DOHH2 (cell line): ENCODE measurements at regions not wholly inside any gene's neighbourhood (a gene's known extent, or its start where the extent isn't known, plus 50 kb on each side); places are given as distances from the start of the nearest gene placed in this dataset.

Experiments used
- H3F3A ChIP-seq: fragments of 200-600 bp; sonication (generic), shearing (Covaris generic); 2 replicates; pipeline ENCODE4 v1.6.0; 2016; ENCODE audit warnings: antibody characterized with exemption, mild to moderate bottlenecking; ENCODE audit not compliant: control insufficient read depth, insufficient read depth
- H3K27ac ChIP-seq: fragments of 200-600 bp; sonication (generic); 2 replicates; pipeline ENCODE4 v1.5.1; 2014; ENCODE audit warnings: low read depth, mild to moderate bottlenecking, low read length, moderate library complexity
- H3K27me3 ChIP-seq: fragments of 200-600 bp; sonication (generic); 2 replicates; pipeline ENCODE4 v1.6.1; 2014; ENCODE audit warnings: mild to moderate bottlenecking, low read length, mixed read lengths; ENCODE audit not compliant: control insufficient read depth
- H3K36me3 ChIP-seq: fragments of 200-600 bp; sonication (generic); 2 replicates; pipeline ENCODE4 v1.6.1; 2014; ENCODE audit warnings: mild to moderate bottlenecking, low read length, moderate library complexity, mixed read lengths; ENCODE audit not compliant: control insufficient read depth
- H3K4me1 ChIP-seq: fragments of 200-600 bp; sonication (generic); 2 replicates; pipeline ENCODE4 v1.6.1; 2014; ENCODE audit warnings: mild to moderate bottlenecking, low read length, mixed read lengths; ENCODE audit not compliant: control insufficient read depth
- H3K4me2 ChIP-seq: fragments of 200-600 bp; sonication (generic); 2 replicates; pipeline ENCODE4 v1.6.0; 2014; ENCODE audit warnings: mild to moderate bottlenecking, low read length, moderate library complexity
- H3K4me3 ChIP-seq: fragments of 200-600 bp; sonication (generic); 2 replicates; pipeline ENCODE4 v1.5.1; 2014; ENCODE audit warnings: mild to moderate bottlenecking, low read length, mixed read lengths
- H3K79me2 ChIP-seq: fragments of 200-600 bp; sonication (generic); 2 replicates; pipeline ENCODE4 v1.6.1; 2014; ENCODE audit warnings: mild to moderate bottlenecking, low read length, mixed read lengths; ENCODE audit not compliant: control insufficient read depth
- H3K9me2 ChIP-seq: fragments of 200-600 bp; sonication (generic); replicated peaks from 2 replicates; pipeline ENCODE4 v1.6.1; 2014; ENCODE audit warnings: mild to moderate bottlenecking, low read length, mixed read lengths; ENCODE audit not compliant: control insufficient read depth
- H3K9me3 ChIP-seq: fragments of 200-600 bp; sonication (generic); 2 replicates; pipeline ENCODE4 v1.6.1; 2014; ENCODE audit warnings: antibody characterized with exemption, low read length, mixed read lengths; ENCODE audit not compliant: control insufficient read depth, insufficient read depth
- H4K20me1 ChIP-seq: fragments of 200-600 bp; sonication (generic); 2 replicates; pipeline ENCODE4 v1.6.0; 2014; ENCODE audit warnings: low read depth, mild to moderate bottlenecking, antibody characterized with exemption, low read length, moderate library complexity; ENCODE audit not compliant: control insufficient read depth, insufficient read depth
- CTCF ChIP-seq: fragments of 200-600 bp; sonication (generic); IDR thresholded peaks from one replicate; pipeline ENCODE4 v1.5.1; 2014; ENCODE audit warnings: antibody characterized with exemption, mild to moderate bottlenecking, low read depth, low read length; ENCODE audit not compliant: poor library complexity, severe bottlenecking
- EZH2phosphoT487 ChIP-seq: fragments of 200-600 bp; sonication (generic); IDR thresholded peaks from 2 replicates; pipeline ENCODE4 v1.6.1; 2017; ENCODE audit warnings: borderline replicate concordance, mild to moderate bottlenecking, antibody characterized with exemption, low read length, moderate library complexity, mixed read lengths

GRCh38 chr2:144279165-144279564 is 240.8 kb downstream of the ZEB2 start:
- no peaks in the 10 kb centered on the region for H3K9me3 ChIP-seq
- no peak for TF ChIP-seq EZH2phosphoT487
- no peak for TF ChIP-seq CTCF
- H3K9me2 ChIP-seq = no peaks in the 10 kb centered on the region
- no peaks in the 10 kb centered on the region for H3F3A ChIP-seq
- H3K27me3 ChIP-seq = no peaks in the 10 kb centered on the region
- no peaks in the 10 kb centered on the region for H4K20me1 ChIP-seq
- no peak overlapping the region for H3K4me3 ChIP-seq
- H3K79me2 ChIP-seq = peaks cover 53% of the 10 kb centered on the region
- peaks cover 8% of the 10 kb centered on the region for H3K4me1 ChIP-seq
- no peak overlapping the region for H3K27ac ChIP-seq
- no peak overlapping the region for H3K4me2 ChIP-seq
- H3K36me3 ChIP-seq = no peaks in the 10 kb centered on the region; the same call in 1 of the 2 replicates

DNA sequence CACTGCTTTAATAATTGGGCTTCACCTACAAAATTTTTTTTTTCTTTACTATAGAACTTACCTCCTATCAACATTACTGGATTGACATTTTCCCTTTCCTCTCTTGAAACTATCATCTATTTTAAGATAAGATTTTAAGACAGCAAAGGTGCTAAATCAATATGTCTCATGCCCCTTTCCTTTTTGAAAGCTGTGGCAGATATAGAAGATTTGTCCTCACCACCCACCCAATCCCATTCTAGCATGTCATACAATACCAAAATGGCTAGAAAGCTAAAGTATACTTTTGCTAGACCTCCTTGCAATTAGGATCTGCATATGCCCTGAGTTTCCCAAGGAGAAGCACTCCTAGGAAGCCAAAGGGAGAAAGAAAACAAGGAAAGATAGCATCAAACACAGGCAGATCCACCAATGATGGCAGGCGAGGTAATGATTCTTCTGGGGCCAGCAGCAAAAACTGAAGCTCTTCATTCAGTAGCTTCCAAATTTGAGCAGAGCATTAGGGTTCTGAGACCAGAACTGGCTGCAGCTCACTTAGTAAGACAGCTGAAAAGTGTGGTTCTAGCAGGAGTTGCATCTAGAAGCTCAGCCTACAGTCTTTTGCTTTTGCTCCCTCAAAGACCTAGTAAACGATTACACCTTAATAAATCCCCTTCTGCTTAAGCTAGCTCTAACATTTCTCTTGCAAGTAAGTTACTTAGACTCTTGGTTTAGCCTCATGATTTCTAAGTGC is 242.1 kb downstream of the ZEB2 start:
- Histone ChIP-seq H4K20me1 (no peaks in the 10 kb centered on the region), H3K4me1 (peaks cover 8% of the 10 kb centered on the region), H3K79me2 (peaks cover 54% of the 10 kb centered on the region), H3K27me3 (no peaks in the 10 kb centered on the region), H3F3A (no peaks in the 10 kb centered on the region), H3K9me2 (no peaks in the 10 kb centered on the region), H3K27ac (no peak overlapping the region), H3K36me3 (no peaks in the 10 kb centered on the region; the same call in 1 of the 2 replicates), H3K4me3 (no peak overlapping the region), H3K9me3 (no peaks in the 10 kb centered on the region), H3K4me2 (no peak overlapping the region)
- no peak for TF ChIP-seq EZH2phosphoT487

DNA sequence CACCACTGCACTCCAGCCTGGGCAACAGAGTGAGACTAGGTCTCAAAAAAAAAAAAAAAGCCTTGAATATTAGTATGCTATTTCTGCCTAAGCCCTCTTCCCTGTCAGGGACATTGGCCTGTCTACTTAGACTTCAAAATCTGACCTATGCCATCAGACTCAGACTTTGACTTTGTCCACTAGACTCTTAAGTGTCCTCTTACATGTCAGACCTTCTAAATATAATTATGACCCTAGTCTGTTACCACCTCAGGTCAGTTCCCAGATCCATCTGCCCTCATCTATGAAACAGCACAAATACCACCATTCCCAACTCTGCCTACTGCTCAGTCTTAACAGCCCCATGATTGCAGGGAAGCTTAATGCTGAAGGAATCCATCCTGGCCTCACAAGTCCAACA is 244.6 kb downstream of the ZEB2 start:
- no peaks in the 10 kb centered on the region for H3F3A ChIP-seq
- H3K4me2 ChIP-seq = no peak overlapping the region
- H3K4me3 ChIP-seq = no peak overlapping the region
- no peak overlapping the region for H3K27ac ChIP-seq
- H4K20me1 ChIP-seq = no peaks in the 10 kb centered on the region
- peaks cover 9% of the 10 kb centered on the region; the same call in 1 of the 2 replicates for H3K4me1 ChIP-seq
- H3K79me2 ChIP-seq = peaks cover 49% of the 10 kb centered on the region
- no peaks in the 10 kb centered on the region for H3K9me3 ChIP-seq
- H3K27me3 ChIP-seq = no peaks in the 10 kb centered on the region
- H3K36me3 ChIP-seq = no peaks in the 10 kb centered on the region; the same call in 1 of the 2 replicates
- TF ChIP-seq EZH2phosphoT487 (no peak), CTCF (no peak)
- H3K9me2 ChIP-seq = no peaks in the 10 kb centered on the region

GRCh38 chr2:144274131-144274530 is 245.8 kb downstream of the ZEB2 start:
- no peaks in the 10 kb centered on the region for H3K27me3 ChIP-seq
- no peak overlapping the region for H3K4me3 ChIP-seq
- no peak overlapping the region for H3K27ac ChIP-seq
- H3K4me2 ChIP-seq = no peak overlapping the region
- H4K20me1 ChIP-seq = no peaks in the 10 kb centered on the region
- H3K9me2 ChIP-seq = no peaks in the 10 kb centered on the region
- no peaks in the 10 kb centered on the region for H3F3A ChIP-seq
- H3K79me2 ChIP-seq = peaks cover 44% of the 10 kb centered on the region
- no peaks in the 10 kb centered on the region; the same call in 1 of the 2 replicates for H3K36me3 ChIP-seq
- peaks cover 9% of the 10 kb centered on the region; the same call in 1 of the 2 replicates for H3K4me1 ChIP-seq
- H3K9me3 ChIP-seq = no peaks in the 10 kb centered on the region
- no peak for TF ChIP-seq EZH2phosphoT487
- TF ChIP-seq CTCF = no peak
